Cardiac fibroblast (primary cell): ENCODE measurements at regions not wholly inside any gene's neighbourhood (a gene's known extent, or its start where the extent isn't known, plus 50 kb on each side); places are given as distances from the start of the nearest gene placed in this dataset.

Experiments used
- DNase-seq, 2 donors: peaks; one replicate each; pipeline versions ENCODE4 v3.0.0 to v3.0.0-alpha.2; 2010; ENCODE audit warnings: low read depth in 2 of 2
- H3K4me3 ChIP-seq, 2 donors: replicated peaks in 1 of 2; 1 replicate in 1 of 2; 2 replicates in 1 of 2; pipeline ENCODE4 v1.5.1; 2011; ENCODE audit warnings: low read depth in 2 of 2, low read length in 2 of 2, mild to moderate bottlenecking in 2 of 2, moderate library complexity in 1 of 2
- CTCF ChIP-seq: IDR thresholded peaks from one replicate; pipeline ENCODE4 v1.5.1; 2011; ENCODE audit warnings: low read depth, mild to moderate bottlenecking, low read length, inconsistent platforms

GRCh38 chr3:110791995-110792686 is 279.5 kb upstream of the NECTIN3 start:
- DNase-seq: no peak
- no peak overlapping the region for H3K4me3 ChIP-seq
- no peak for TF ChIP-seq CTCF

- no peak for DNase-seq
- no peak for TF ChIP-seq CTCF
- H3K4me3 ChIP-seq: no peak overlapping the region
These were observed 278.0 kb upstream of the NECTIN3 start for GRCh38 chr3:110793611-110794010.

DNA sequence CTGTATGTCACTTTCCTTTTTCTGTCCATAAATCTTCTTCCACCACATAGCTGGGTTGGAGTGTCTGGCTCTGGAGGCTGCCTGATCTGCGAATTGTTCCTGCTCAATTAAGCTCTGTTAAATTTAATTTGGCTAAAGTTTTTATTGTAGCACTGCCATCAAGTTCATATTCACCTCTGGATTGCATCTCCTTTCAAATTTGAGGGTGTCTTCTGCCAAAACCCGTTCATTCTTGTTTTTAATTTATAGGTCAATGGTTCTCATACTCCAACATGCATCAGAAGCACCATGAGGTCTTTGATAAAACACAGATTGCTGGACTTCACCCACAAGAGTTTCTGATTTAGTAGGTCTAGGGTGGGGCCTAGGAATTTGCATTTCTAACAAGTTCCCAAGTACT is 276.5 kb upstream of the NECTIN3 start:
- no peak for DNase-seq
- TF ChIP-seq CTCF: no peak
- no peak overlapping the region for H3K4me3 ChIP-seq

GRCh38 chr3:110799271-110799670 is 272.3 kb upstream of the NECTIN3 start:
- H3K4me3 ChIP-seq: no peak overlapping the region
- DNase-seq: peak; percentile 8 to 42
- TF ChIP-seq CTCF: no peak

GRCh38 chr3:110804856-110805255 is 266.8 kb upstream of the NECTIN3 start:
- no peak overlapping the region for H3K4me3 ChIP-seq
- TF ChIP-seq CTCF: no peak
- no peak for DNase-seq

- TF ChIP-seq CTCF: no peak
- peak in 1 of 2 donors; percentile 34 for DNase-seq
- no peak overlapping the region for H3K4me3 ChIP-seq
These were observed 264.7 kb upstream of the NECTIN3 start for GRCh38 chr3:110806924-110807323.

DNA sequence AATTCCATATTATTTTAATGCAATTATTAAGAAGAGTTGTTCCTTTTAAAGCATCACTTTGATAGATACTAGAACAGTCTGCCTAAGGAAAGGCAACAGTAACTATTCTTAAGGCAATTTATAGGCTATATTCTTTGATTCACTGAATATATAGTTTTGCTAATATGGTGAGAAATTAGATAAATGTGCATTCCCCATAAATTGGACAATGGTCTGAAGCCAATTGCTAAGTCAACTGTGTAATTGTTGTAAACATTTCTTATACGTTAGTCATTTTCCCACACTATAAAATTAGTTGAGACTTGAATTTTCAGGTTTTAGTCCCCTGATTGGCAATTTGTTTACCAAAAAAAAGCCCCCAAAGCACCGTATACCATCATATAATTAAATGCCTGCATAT is 263.0 kb upstream of the NECTIN3 start:
- no peak overlapping the region for H3K4me3 ChIP-seq
- no peak for DNase-seq
- TF ChIP-seq CTCF: no peak
